Thyroid gland (tissue), 4 donors: ENCODE measurements at regions not wholly inside any gene's neighbourhood (a gene's known extent, or its start where the extent isn't known, plus 50 kb on each side); places are given as distances from the start of the nearest gene placed in this dataset.

Experiments
- DNase-seq, 2 donors: peaks; one replicate each; pipeline ENCODE4 v3.0.0-alpha.2; 2019
- H3K27ac ChIP-seq, 3 donors: fragments of 200-600 bp; sonication (generic); 1 replicate in 2 of 3; 2 replicates in 1 of 3; pipeline ENCODE4 v1.5.1; 2016 to 2019; ENCODE audit warnings: mild to moderate bottlenecking in 1 of 3, moderate library complexity in 1 of 3
- H3K27me3 ChIP-seq: fragments of 200-600 bp; sonication (generic); one replicate; pipeline ENCODE4 v1.5.1; 2019
- H3K36me3 ChIP-seq, 2 donors: fragments of 200-600 bp; sonication (generic); one replicate each; pipeline ENCODE4 v1.5.1; 2016 to 2019
- H3K4me1 ChIP-seq, 2 donors: fragments of 200-600 bp; sonication (generic); one replicate each; pipeline ENCODE4 v1.5.1; 2017 to 2019
- H3K4me3 ChIP-seq, 3 donors: fragments of 200-600 bp; sonication (generic); replicated peaks in 1 of 3; 1 replicate in 2 of 3; 2 replicates in 1 of 3; pipeline ENCODE4 v1.5.1; 2016; ENCODE audit warnings: mild to moderate bottlenecking in 1 of 3
- H3K9me3 ChIP-seq: fragments of 200-600 bp; sonication (generic); one replicate; pipeline ENCODE4 v1.5.1; 2017
- POLR2A ChIP-seq, 2 donors: fragments of 450-650 bp; IDR thresholded peaks; one replicate each; pipeline ENCODE4 v1.6.1; 2017; ENCODE audit warnings: antibody characterized with exemption in 2 of 2, mild to moderate bottlenecking in 2 of 2, moderate library complexity in 1 of 2
- WGBS, 2 donors: methylation state at CpG; one replicate each; pipeline ENCODE4 v1.1.5; 2017; 5-methylcytosine and 5-hydroxymethylcytosine counted together
- intact Hi-C: fragments of 100-400 bp; cut with DNase I; formaldehyde crosslinking; loops from one replicate; pipeline ENCODE4 v1.15.1; 2023
- TF ChIP-seq, protein P1 (sequence below), 6 experiments: fragments of 200-600 bp in 3 of 6; fragments of 450-650 bp in 3 of 6; sonication (generic) in 3 of 6; IDR thresholded peaks; one replicate each; pipeline ENCODE4 v1.5.1; 2016 to 2019; ENCODE audit warnings: antibody characterized with exemption in 6 of 6, mild to moderate bottlenecking in 2 of 6, inconsistent platforms in 1 of 6, moderate library complexity in 1 of 6

DNA sequence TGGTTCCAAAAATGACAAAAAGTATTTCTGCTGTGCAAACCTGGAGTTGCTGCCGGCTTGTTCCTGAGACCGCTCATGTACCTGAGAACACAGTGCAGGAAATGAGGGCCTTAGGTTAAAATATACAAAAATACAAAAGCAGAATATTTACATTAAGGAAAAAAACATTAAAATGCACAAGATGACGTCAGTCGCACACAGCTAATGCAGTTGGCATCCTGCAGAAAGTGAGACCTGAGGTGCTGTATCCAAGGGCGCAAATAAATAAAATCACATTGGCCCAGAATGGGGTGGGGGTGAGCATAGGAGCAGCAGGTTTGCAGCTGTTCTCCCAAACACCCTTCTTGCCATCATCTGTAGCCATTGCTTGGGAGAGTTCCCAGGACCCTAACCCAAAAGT, 310.6 kb upstream of the BTBD3 start:
- TF ChIP-seq, protein P1, sequence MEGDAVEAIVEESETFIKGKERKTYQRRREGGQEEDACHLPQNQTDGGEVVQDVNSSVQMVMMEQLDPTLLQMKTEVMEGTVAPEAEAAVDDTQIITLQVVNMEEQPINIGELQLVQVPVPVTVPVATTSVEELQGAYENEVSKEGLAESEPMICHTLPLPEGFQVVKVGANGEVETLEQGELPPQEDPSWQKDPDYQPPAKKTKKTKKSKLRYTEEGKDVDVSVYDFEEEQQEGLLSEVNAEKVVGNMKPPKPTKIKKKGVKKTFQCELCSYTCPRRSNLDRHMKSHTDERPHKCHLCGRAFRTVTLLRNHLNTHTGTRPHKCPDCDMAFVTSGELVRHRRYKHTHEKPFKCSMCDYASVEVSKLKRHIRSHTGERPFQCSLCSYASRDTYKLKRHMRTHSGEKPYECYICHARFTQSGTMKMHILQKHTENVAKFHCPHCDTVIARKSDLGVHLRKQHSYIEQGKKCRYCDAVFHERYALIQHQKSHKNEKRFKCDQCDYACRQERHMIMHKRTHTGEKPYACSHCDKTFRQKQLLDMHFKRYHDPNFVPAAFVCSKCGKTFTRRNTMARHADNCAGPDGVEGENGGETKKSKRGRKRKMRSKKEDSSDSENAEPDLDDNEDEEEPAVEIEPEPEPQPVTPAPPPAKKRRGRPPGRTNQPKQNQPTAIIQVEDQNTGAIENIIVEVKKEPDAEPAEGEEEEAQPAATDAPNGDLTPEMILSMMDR (IDR thresholded peaks at IDR 0.05), result no peak
- no peak for TF ChIP-seq POLR2A (IDR thresholded peaks at IDR 0.05)
- H3K4me1 ChIP-seq, result no peaks in the 10 kb centered on the region
- intact Hi-C loops, result no loop called here
- H3K36me3 ChIP-seq, result no peaks in the 10 kb centered on the region
- no peak for DNase-seq
- no peak overlapping the region for H3K27ac ChIP-seq
- H3K4me3 ChIP-seq, result no peak overlapping the region
- H3K27me3 ChIP-seq, result no peaks in the 10 kb centered on the region
- no peaks in the 10 kb centered on the region for H3K9me3 ChIP-seq
- WGBS, 2 donors, result 86 to 92% methylated on average over 5 of the region's 5 CpGs

DNA sequence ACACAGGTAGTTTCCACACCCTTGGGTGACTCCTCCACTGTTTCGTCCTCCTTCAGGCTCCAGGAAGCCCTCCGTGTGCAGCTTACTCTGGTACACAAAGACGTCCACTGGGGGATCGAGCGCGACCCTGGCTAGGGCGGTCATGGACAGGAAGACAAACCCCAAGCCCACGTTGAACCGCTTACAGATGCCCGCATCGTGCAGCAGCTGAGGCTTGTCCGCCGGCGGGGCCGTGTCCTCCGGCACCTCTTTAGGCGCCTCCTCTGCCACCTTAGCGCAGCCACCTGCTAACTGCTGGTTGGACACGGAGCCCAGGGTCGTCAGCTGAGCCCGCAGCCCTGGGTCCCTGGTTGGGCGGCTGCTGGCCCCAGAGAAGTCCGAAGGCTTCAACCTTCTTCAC, 309.0 kb upstream of the BTBD3 start:
- TF ChIP-seq, protein P1 (IDR thresholded peaks at IDR 0.05), result no peak
- no peak for TF ChIP-seq POLR2A (IDR thresholded peaks at IDR 0.05)
- no peak overlapping the region for H3K27ac ChIP-seq
- DNase-seq, result no peak
- H3K4me3 ChIP-seq, result no peak overlapping the region
- H3K4me1 ChIP-seq, result no peaks in the 10 kb centered on the region
- WGBS, 2 donors, result 96 to 97% methylated on average over 10 to 23 of the region's 23 CpGs
- no peaks in the 10 kb centered on the region for H3K36me3 ChIP-seq
- no peaks in the 10 kb centered on the region for H3K27me3 ChIP-seq
- no peaks in the 10 kb centered on the region for H3K9me3 ChIP-seq
- intact Hi-C loops, result no loop called here

DNA sequence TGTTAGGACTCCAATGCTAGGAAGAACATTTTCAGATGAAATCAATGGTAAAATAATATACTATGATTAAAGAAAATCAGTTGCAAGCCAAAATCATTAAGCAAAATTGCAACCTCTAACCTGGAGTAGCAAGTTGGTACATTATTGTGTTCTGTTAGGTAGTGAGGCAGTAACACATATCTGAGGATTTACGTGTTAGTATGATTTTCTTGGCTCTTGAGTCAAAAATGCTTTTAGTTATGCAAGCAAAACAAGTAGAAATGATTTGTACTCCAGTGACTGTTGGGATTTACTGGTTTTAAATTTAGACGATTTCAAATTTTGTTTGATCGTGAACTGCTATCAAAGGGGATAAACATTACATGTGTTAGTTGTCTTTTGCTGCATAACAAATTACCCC, 293.0 kb upstream of the BTBD3 start:
- Histone ChIP-seq H3K27me3 (no peaks in the 10 kb centered on the region), H3K36me3 (no peaks in the 10 kb centered on the region), H3K4me3 (no peak overlapping the region), H3K27ac (no peak overlapping the region), H3K9me3 (no peaks in the 10 kb centered on the region), H3K4me1 (no peaks in the 10 kb centered on the region)
- TF ChIP-seq POLR2A (IDR thresholded peaks at IDR 0.05), result no peak
- TF ChIP-seq, protein P1 (IDR thresholded peaks at IDR 0.05), result no peak
- intact Hi-C loops, result no loop called here
- WGBS, 2 donors, result 90 to 93% methylated on average over 3 of the region's 3 CpGs
- DNase-seq, result no peak

DNA sequence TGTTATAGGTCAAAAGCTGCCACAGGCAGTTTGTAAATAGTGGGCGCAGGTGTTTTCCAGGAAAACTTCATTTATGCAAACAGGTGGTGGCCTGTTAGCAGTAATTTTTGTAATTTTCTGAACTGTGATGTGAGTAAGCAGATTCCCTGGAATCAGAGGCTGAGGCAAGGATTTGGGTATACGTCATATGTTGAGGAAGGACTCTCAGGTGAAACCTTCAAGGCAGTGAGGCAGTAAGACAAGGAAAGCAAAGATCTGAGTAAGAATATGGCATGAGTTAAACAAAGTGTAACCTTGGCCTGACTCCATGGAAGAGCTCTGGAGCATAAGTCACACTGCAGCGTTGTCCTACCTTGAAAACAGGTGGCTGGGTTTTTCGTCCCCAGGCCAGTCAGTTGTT, 291.1 kb upstream of the BTBD3 start:
- Histone ChIP-seq H3K4me3 (no peak overlapping the region), H3K27ac (no peak overlapping the region), H3K27me3 (no peaks in the 10 kb centered on the region), H3K4me1 (no peaks in the 10 kb centered on the region), H3K36me3 (no peaks in the 10 kb centered on the region), H3K9me3 (no peaks in the 10 kb centered on the region)
- intact Hi-C loops, result no loop called here
- TF ChIP-seq POLR2A (IDR thresholded peaks at IDR 0.05), result no peak
- TF ChIP-seq, protein P1 (IDR thresholded peaks at IDR 0.05), result no peak
- no peak for DNase-seq
- WGBS, 2 donors, result 86% methylated on average over 4 of the region's 4 CpGs

DNA sequence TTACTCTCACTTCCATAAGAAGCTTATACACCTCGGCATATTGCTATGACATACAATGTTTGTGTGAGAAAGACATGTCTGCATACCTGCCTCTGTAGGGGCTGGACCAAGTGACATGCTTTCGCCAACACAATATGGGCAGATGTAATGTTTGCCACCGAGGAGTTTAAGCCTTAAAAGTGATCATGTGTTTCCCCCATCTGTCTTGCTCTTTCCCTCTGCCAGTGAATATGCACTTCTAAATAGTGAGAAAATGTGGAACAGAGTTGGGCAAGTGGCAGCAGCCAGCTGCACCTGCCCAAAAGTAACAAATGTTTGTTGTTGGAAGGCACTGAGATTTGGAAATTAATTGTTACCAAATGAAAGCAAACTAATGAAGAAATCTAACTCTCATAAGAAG, 274.8 kb upstream of the BTBD3 start:
- Histone ChIP-seq H3K4me1 (no peaks in the 10 kb centered on the region), H3K36me3 (no peaks in the 10 kb centered on the region), H3K9me3 (no peaks in the 10 kb centered on the region), H3K4me3 (no peak overlapping the region), H3K27ac (no peak overlapping the region), H3K27me3 (no peaks in the 10 kb centered on the region)
- TF ChIP-seq POLR2A (IDR thresholded peaks at IDR 0.05), result no peak
- TF ChIP-seq, protein P1 (IDR thresholded peaks at IDR 0.05), result no peak
- intact Hi-C loops, result no loop called here
- DNase-seq, result no peak
- 77 to 81% methylated on average over 3 of the region's 3 CpGs for WGBS, 2 donors
